T47D (cell line): ENCODE measurements at regions not wholly inside any gene's neighbourhood (a gene's known extent, or its start where the extent isn't known, plus 50 kb on each side); places are given as distances from the start of the nearest gene placed in this dataset.
"Not testable (repeated sequence)": the region's sequence is repeated elsewhere in the genome, so short reads cannot be mapped to it uniquely, and the experiment has no call there.

Source experiments
- DNase-seq, 2 experiments: peaks; one replicate each; pipeline versions ENCODE4 v3.0.0 to v3.0.0-alpha.2; 2011 to 2012; ENCODE audit warnings: low read depth in 1 of 2, low spot score in 1 of 2
- JUND ChIP-seq: IDR thresholded peaks from 2 replicates; pipeline ENCODE4 v1.6.1; 2012; ENCODE audit warnings: low read depth
- in situ Hi-C: cut with HindIII; loops from 2 replicates; pipeline ENCODE4 v1.10.0; 2016; ENCODE audit warnings: low sequenced_read_pairs, low pct_unique_long_range_greater_than_20kb

GRCh38 chr11:25613451-25613850, 718.5 kb upstream of the ANO3 start:
- in situ Hi-C loops, result no loop called here
- no peak for TF ChIP-seq JUND

GRCh38 chr11:25613865-25614264, 718.1 kb upstream of the ANO3 start:
- no peak for DNase-seq
- in situ Hi-C loops, result no loop called here
- TF ChIP-seq JUND, result no peak

More at GRCh38 chr11:25613451-25613850, 718.5 kb upstream of the ANO3 start:
- no peak for DNase-seq

GRCh38 chr11:25615069-25615468, 716.9 kb upstream of the ANO3 start:
- no peak for DNase-seq
- in situ Hi-C loops, result no loop called here
- TF ChIP-seq JUND, result no peak

- in situ Hi-C loops, result no loop called here
- no peak for DNase-seq
- no peak for TF ChIP-seq JUND
These were observed 716.1 kb upstream of the ANO3 start for GRCh38 chr11:25615841-25616240.

GRCh38 chr11:25625094-25625493, 706.8 kb upstream of the ANO3 start:
- no peak for TF ChIP-seq JUND
- in situ Hi-C loops, result no loop called here
- DNase-seq, result peak in 1 of 2 experiments; percentile 47

- DNase-seq, result no peak
- in situ Hi-C loops, result no loop called here
- no peak for TF ChIP-seq JUND
These were observed 703.9 kb upstream of the ANO3 start for GRCh38 chr11:25628030-25628429.

DNA sequence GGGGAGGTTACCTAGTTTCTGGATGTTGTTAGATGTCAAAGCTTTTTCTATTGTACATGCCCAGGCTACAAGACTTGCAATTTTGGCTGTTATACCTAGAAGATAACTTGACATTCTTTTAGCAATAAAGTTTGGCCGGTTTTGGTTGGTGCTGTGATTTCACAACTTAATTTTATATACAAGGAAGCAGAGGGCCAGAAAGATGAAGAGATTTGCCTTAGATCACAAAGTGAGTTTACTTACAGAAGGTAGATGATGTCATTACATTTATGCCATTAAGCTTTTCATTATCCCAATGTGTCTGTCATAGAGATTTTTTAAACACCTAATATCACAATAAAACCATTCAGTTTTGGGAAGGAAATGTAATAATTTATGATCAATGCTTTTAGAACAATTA, 698.7 kb upstream of the ANO3 start:
- DNase-seq, result no peak
- in situ Hi-C loops, result no loop called here
- TF ChIP-seq JUND, result no peak

DNA sequence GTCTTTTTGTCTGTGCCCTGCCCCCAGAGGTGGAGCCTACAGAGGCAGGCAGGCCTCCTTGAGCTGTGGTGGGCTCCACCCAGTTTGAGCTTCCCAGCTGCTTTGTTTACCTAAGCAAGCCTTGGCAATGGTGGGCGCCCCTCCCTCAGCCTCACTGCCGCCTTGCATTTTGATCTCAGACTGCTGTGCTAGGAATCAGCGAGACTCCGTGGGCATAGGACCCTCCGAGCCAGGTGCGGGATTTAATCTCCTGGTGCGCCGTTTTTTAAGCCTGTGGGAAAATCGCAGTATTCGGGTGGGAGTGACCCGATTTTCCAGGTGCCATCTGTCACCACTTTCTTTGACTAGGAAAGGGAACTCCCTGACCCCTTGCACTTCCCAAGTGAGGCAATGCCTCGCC, 682.7 kb upstream of the ANO3 start:
- in situ Hi-C loops, result not testable (repeated sequence)

DNA sequence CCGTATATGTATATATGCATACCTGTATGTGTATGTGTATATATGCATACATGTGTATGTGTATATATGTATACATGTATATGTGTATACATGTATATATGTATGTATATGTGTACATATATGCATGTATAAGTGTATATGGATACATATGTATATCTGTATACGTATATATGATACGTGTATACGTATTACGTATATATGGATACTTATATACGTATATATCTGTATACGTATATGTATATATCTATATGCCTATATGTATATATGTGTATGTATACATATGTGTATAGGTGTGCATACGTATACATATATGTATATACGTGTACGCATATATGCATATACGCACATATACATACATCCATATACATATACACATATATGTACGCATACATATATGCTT, 681.6 kb upstream of the ANO3 start:
- in situ Hi-C loops, result no loop called here
- DNase-seq, result no peak
- TF ChIP-seq JUND, result no peak

More for the DNA sequence above, 682.7 kb upstream of the ANO3 start:
- DNase-seq, result not testable (repeated sequence)

DNA sequence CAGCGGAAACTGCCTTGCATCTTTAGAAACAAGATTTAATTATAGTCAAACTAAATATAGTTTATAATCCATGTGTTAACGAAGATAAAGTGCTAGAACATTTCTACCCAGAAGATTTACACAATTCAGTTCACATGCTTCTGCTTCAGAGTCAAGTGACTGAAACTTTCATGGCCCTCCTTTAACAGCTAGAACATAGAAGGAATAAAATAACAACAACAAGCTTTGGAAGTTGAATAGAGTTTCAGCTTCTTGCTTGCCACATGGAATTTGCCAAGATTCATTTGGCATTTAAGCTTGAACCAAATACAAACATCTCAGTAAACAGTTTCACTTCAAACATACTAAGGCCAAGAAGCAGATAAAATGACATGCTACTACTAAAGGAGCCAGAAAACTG, 676.3 kb upstream of the ANO3 start:
- TF ChIP-seq JUND, result no peak
- DNase-seq, result no peak
- in situ Hi-C loops, result no loop called here

DNA sequence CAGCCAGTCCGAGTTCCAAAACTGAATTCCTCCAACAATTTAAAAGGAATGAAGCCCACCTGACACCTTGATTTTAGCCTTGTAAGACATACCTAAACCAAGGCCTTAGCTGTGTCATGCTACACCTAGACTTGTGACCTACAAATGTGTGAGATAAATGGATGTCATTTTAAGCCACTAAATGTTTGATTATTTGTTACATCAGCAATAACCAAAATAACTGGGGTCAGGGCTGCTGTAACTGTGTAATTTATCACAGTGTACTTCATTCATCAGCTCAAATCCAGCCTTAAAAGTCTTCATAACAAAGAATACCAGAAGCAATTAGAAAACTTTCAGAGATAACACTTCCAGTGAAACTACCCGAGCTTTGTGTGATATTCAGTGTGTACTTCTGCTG, 673.0 kb upstream of the ANO3 start:
- in situ Hi-C loops, result no loop called here
- no peak for DNase-seq
- no peak for TF ChIP-seq JUND

GRCh38 chr11:25659706-25660105, 672.2 kb upstream of the ANO3 start:
- in situ Hi-C loops, result no loop called here
- no peak for DNase-seq
- no peak for TF ChIP-seq JUND

- no peak for TF ChIP-seq JUND
- DNase-seq, result no peak
- in situ Hi-C loops, result no loop called here
These were observed 664.1 kb upstream of the ANO3 start for GRCh38 chr11:25667871-25668270.

- in situ Hi-C loops, result no loop called here
- peak in 1 of 2 experiments; percentile 52 for DNase-seq
- TF ChIP-seq JUND, result no peak
These were observed 640.0 kb upstream of the ANO3 start for GRCh38 chr11:25691959-25692358.
